ENCODE measurements at regions not wholly inside any gene's neighbourhood (a gene's known extent, or its start where the extent isn't known, plus 50 kb on each side); places are given as distances from the start of the nearest gene placed in this dataset.

GRCh38 chr15:35858707-35859106, 312.7 kb upstream of the DPH6 start:
- TF ChIP-seq CTCF (conservative IDR thresholded peaks at IDR 0.05) (no peak), ZFX (IDR thresholded peaks at IDR 0.05) (no peak)

Measured in C4-2B (cell line).